Omental fat pad (tissue), 3 donors: ENCODE measurements at regions not wholly inside any gene's neighbourhood (a gene's known extent, or its start where the extent isn't known, plus 50 kb on each side); places are given as distances from the start of the nearest gene placed in this dataset.

Experiments
- ATAC-seq: fragments of 150-250 bp; one replicate; pipeline ENCODE4 v1.9.1; 2016; ENCODE audit warnings: mild to moderate bottlenecking, moderate library complexity; ENCODE audit not compliant: low FRiP score
- DNase-seq: peaks from one replicate; pipeline ENCODE4 v3.0.0-alpha.2; 2019; ENCODE audit warnings: low spot score
- TF ChIP-seq, protein P1 (sequence below), 3 donors: fragments of 450-650 bp; IDR thresholded peaks; one replicate each; pipeline ENCODE4 v1.5.1; 2016 to 2017; ENCODE audit warnings: antibody characterized with exemption in 3 of 3, mild to moderate bottlenecking in 3 of 3, moderate library complexity in 2 of 3

DNA sequence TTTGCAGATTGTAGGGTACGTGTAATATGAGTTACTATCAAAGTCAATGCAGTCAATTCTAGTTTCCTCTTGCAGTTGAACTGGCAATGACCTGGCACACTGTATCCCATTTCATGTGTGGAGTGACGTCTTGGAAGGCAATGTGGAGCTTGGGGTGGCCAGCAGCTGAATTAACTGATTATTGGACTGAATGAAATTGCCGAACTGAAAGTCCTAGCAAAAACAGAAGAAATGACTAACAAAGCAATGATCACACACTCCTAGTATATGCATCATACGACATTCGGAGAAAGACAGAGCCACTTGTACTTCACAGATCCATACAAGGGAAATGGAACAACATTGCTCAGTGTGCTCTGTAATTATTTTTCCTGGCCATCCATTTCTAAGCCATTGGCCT, 259.1 kb upstream of the DAPK1 start:
- no peak for ATAC-seq
- DNase-seq, result no peak
- TF ChIP-seq, protein P1, sequence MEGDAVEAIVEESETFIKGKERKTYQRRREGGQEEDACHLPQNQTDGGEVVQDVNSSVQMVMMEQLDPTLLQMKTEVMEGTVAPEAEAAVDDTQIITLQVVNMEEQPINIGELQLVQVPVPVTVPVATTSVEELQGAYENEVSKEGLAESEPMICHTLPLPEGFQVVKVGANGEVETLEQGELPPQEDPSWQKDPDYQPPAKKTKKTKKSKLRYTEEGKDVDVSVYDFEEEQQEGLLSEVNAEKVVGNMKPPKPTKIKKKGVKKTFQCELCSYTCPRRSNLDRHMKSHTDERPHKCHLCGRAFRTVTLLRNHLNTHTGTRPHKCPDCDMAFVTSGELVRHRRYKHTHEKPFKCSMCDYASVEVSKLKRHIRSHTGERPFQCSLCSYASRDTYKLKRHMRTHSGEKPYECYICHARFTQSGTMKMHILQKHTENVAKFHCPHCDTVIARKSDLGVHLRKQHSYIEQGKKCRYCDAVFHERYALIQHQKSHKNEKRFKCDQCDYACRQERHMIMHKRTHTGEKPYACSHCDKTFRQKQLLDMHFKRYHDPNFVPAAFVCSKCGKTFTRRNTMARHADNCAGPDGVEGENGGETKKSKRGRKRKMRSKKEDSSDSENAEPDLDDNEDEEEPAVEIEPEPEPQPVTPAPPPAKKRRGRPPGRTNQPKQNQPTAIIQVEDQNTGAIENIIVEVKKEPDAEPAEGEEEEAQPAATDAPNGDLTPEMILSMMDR (IDR thresholded peaks at IDR 0.05), result no peak

DNA sequence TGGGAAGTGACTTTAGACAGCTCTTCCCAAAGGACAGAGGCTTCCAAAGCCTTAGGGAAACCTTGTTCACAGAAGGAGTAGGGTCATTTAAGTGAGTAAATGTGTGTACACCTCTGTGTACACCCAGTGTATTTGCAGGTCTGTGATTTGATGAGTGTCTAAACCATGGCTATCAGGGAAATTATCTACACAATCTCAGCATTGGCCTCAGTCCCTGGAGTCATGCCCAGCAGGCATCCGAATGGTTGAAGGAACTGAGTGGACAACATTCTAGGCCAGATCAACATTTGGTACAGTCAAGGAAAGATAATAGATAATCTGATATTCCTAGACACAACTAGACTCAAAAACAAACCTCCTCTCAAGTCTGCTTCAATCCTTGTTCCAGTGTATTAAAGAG, 258.4 kb upstream of the DAPK1 start:
- TF ChIP-seq, protein P1 (IDR thresholded peaks at IDR 0.05), result no peak
- DNase-seq (no peak), ATAC-seq (no peak)

DNA sequence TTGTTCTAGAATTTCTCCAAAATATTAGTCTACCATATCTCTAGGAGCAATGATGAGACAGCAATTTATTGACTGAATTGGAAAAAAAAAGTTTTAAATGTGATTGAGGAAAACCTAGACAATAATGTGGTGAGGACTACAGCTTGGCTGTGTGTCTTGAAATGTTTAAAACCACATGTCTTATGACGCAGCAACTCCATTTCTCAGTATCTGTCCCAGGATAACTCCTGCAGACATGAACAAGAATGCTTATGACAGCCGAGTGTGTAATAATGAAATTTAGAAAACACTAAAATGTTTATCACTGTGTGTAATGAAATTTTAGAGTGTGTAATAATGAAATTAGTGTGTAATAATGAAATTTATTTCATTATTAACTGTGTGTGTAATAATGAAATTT, 254.1 kb upstream of the DAPK1 start:
- ATAC-seq, result no peak
- TF ChIP-seq, protein P1 (IDR thresholded peaks at IDR 0.05), result no peak
- DNase-seq, result no peak

DNA sequence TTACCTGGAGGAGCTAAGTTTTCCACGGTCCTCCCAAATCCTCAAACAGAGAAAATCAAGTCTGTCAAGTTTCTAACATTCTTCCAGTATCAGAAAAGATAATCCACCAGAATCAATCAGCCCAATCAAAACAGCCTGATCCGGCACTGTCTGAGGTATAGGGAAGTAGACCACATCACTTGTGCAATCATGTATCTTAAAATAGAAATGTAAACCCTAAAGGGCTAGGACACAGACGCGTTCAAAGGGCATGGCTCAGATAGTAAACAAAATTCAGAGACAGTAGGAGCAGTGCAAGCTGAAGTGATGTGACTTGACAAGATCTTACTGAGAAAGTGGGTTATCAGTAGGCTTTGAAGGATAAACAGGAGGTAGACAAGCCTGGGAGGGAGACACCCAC, 252.4 kb upstream of the DAPK1 start:
- ATAC-seq, result no peak
- no peak for DNase-seq
- TF ChIP-seq, protein P1 (IDR thresholded peaks at IDR 0.05), result no peak

DNA sequence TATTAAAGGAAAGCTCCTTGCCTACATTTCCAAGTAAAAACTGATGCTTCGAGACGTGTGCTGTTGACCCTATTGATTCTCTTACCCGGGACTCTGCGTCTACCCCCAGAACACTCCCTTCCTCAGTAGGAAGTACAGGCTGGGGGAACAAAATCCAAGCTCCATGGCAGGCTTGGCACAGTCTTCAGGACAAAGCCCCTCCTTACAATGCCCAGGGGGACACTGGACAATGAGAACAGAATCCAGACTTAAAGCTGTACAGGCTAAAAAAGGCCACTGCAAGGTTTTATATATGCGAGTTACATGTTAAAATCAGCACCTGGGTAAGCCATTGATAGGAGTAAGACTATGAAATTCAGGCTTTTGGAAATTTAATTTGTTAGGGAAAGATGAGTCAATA, 250.6 kb upstream of the DAPK1 start:
- DNase-seq (no peak), ATAC-seq (no peak)
- TF ChIP-seq, protein P1 (IDR thresholded peaks at IDR 0.05), result no peak

DNA sequence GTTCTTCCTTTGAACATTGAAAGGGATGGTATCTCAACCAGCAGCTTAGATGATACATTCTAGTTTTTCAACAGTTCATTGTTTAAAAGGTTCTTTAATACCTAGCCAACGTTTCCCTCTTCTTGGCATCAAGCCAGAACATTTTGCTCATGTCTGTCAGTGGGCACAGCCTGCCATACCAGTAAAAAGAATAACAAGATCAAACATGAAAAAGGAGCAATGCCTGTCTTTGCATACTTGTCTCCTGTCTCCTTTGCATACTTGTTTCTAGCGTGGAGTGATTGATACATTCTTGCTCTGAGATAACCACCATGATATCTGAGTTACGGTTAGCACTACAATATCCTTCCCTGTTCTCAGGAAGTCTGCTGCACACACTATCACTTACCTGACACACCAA, 248.6 kb upstream of the DAPK1 start:
- ATAC-seq (no peak), DNase-seq (no peak)
- TF ChIP-seq, protein P1 (IDR thresholded peaks at IDR 0.05), result no peak

DNA sequence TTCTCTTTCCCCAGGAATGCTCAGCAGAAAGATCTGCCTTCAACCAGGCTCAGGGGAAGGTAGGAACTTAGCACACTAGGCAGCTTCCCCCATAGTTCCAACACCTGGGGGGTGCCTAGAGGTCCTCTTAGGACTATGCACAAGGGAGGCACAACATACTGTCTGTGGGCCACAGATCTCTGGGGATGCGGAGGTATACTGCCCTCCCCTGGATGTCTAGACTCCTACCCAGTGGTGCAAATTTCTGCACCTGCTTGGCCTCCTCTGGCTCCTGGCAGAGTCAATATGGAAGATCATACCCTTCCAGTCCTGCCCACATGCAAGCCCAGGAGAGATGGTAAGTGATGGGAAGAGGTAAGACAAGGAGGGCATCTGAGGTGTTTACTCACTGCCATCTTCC, 247.5 kb upstream of the DAPK1 start:
- no peak for DNase-seq
- TF ChIP-seq, protein P1 (IDR thresholded peaks at IDR 0.05), result no peak
- ATAC-seq, result no peak
